ENCODE measurements at regions not wholly inside any gene's neighbourhood (a gene's known extent, or its start where the extent isn't known, plus 50 kb on each side); places are given as distances from the start of the nearest gene placed in this dataset.
A peak's percentile ranks its signal among the peaks of the same experiment; 100 is the strongest.

- DNase-seq: no peak
These were observed 190.5 kb upstream of the CSF3R start for GRCh38 chr1:36673202-36673601.

GRCh38 chr1:36669262-36669661 lies 186.5 kb upstream of the CSF3R start:
- DNase-seq: no peak

DNA sequence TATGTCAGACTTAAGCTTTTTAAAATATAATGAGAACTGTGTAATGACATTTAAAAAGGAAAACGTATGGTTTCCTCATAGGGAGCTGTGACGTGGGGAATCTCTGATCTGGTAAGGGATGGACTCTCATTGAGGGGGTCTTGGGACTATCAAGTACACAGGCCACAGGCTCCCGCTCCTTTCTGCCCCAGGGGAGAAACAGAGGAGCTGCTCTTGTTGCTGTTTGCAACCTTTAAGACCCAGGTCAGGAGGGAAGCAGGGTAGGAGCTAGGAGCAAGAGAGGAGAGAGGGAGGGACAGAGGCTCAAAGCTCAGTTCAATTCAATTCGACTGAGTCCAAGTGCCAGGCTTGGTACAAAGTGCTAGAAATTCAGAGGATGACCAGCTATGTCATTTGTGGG lies 185.1 kb upstream of the CSF3R start:
- no peak for DNase-seq

- no peak for DNase-seq
These were observed 184.5 kb upstream of the CSF3R start for GRCh38 chr1:36667256-36667655.

GRCh38 chr1:36665478-36666080 lies 182.9 kb upstream of the CSF3R start:
- no peak for DNase-seq

DNA sequence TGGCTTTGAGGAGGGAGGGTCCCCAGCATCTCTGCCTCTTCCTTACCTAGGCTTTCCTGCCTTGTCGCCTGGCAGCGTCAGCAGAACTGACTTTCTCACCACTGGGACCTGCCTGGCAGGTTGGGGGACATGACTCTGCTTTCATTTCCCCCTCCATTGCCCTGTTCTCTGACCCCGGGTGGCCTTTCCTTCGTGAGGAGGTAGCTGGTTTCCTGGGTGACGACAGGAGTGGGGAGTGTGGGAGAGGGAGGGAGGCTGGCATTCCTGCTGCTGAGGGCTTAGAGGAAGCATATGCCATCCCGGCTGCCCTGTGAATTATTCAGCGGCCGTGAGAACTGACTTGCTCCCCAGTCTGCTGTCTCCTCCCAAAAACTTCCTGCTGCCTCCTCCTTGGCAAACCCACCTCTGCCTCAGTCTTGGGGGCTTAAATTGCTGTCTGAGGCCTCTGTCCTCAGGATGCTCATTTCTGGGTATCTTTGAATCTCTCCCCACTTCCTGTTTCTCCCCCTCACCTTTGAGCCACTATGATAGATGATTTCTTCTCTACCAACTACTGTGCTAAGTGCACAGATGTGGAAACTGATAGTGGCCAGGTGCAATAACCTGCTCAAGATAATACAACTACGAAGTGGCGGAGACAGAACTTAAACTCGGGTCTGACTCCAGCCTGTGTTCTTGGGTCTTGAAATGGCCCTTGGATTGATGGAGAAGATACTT lies 182.0 kb upstream of the CSF3R start:
- peak; percentile 43 for DNase-seq

GRCh38 chr1:36663772-36664430 lies 181.2 kb upstream of the CSF3R start:
- DNase-seq: no peak

DNA sequence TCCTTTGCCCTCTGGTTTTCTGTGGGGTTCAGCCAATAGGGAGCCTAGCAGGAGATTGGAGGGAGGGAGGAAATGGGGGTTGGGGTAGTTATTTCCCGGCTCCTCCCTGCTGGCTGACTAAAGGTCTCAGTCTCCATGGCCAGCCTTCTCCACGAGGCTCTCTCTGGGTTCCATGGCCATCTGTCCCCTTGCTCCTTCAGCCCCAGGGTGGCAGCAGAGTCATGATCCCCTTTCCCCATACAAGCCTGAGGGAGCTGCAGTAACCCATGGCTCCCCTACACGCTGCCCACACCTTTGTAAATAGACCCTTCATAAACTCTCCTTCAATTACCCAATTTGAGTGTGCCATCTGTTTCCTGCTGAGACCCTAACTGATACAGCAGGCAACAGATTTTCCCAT lies 176.1 kb upstream of the CSF3R start:
- DNase-seq: peak; percentile 65

DNA sequence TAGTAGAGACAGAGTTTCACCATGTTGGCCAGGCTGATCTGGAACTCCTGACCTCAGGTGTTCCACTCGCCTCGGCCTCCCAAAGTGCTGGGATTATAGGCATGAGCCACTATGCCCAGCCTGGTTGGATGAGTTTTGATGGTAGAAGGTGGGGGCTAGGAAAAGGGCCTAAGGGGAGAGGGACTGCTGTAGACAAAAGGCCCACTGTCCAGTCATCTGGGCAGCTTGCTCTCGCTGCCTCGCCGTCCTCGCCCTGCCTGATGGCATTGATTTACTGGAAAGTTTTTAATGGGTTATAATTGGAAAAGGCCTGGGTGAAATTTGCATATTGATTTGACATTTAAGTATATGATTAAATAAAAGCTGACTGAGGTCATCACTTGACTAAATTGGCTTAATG lies 175.1 kb upstream of the CSF3R start:
- no peak for DNase-seq

DNA sequence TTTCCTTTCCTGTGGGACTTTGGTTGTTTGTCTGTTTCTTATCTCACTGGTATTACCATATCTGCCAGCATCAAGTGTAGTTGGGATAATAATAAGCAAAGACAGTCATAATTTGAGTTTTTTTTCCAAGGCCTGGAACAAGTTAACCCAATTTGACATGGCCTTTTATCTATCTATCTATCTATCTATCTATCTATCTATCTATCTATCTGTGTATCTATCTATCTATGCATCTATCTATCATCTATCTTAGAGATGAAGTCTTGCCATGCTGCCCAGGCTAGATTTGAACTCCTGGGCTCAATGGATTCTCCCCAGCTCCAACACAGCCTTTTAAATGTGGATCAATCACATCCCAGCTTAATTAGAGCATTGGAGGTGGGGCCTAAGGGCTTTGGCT lies 174.1 kb upstream of the CSF3R start:
- no peak for DNase-seq

DNA sequence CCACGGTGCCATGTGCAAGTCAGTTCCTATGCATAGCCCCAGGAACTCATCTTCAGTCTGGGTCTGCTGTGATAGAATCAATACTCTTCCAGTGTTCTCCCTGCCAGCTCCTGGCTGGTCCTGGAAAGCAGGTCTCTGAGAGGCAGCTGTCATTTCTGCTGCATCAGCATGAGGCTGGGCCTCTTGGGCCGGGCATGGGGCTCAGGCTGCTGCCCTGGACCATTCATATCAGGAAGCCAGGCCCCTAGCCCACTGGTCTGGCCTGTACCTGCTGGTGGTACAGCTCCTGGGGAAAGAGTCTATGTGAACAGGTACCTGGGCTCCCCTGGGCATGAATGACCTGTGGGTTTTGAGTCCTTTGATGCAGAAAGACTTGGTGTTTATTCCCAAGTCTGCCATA lies 173.6 kb upstream of the CSF3R start:
- no peak for DNase-seq

DNA sequence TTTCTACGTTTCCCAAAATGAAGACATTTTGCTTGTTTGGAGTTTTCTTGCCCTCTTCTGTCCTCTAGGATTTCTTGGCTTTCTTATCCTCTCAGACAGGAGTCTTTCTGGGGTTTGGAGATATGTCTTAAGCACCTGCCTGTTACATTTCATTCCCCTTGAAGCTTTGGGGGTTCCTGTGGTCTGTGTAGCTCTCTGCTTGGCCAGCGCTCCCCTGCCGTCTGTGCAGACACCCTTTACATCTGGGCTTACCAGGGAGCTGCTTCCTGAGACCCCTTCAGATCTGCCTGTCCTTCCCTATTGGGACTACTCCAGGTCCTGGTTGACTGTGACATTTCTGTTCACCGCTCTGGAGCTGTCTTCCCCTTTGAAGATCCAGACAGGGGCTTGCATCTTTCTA lies 171.9 kb upstream of the CSF3R start:
- no peak for DNase-seq

GRCh38 chr1:36653850-36654249 lies 171.1 kb upstream of the CSF3R start:
- peak; percentile 74 for DNase-seq

DNA sequence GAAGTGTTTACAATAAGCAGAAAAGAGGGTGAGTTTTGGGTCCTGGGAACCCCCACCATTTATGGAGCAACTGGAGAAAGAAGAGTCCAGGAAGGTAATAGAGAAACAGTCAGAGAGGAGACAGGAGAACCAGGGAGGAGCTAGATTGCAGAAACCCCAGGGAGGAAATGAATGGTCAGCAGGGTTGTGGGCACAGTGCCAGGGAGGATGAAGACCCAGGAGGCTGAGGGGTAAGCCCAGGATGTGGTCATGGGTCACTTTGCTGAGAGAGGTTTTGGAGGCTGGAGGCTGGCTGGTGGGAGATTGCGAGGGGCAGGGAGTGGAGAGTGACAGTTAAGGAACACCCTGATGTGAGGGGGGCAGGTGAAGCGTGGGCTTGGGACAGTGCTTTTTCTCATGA lies 169.9 kb upstream of the CSF3R start:
- DNase-seq: no peak

DNA sequence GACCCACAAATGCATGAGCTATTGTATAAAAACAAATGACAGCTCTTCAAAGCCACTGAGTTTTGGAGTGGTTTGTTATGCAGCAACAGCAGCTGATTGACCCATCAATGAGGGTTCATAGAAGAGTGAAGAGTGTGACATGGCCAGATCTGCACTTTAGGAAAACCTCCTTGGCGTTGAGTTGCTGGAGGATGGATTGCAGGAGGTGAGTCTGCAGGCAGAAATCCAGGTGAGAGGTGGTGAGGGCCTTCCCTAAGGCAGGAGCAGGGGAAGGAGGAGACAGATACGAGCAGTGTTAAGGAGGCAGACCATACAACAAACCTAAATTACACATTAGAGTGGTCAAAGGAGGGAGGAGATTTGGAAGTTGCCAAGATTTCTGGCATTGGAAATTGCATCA lies 169.3 kb upstream of the CSF3R start:
- DNase-seq: no peak

DNA sequence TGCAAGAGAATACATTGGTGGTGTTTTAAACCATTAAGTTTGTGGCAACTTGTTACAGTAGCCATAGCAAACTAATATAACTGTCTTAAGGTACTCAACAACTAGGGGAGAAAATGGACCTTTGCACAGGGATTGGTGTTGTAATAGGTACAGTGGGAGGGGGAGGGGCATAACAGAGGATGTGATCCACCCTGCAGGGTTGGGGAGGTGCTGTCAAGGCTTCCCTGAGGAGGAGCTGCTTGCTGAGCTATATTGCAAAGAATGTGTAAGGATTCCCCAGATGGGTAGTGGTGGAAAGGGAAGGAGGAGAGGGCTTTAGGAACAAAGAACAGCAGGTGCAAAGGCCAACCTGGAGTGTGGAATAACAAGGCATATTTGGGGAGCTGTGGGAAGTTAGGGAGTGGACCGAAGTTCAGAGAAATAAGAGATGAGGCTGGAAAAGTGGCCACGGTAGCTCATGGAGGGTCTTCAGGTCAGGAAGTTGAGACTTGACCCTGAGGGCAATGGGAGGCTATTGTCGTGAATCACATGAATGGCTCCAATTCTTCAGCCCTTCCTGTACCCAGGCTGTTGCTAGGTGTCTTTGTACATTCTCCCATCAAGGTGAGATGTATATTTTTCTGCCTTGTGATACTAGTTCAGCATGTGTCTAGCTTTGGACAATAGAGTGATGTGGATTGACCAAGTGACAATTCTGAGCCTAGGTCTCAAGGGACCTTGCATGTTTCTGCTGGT lies 168.6 kb upstream of the CSF3R start:
- no peak for DNase-seq

GRCh38 chr1:36650200-36651065 lies 167.7 kb upstream of the CSF3R start:
- peak; percentile 72 for DNase-seq

DNA sequence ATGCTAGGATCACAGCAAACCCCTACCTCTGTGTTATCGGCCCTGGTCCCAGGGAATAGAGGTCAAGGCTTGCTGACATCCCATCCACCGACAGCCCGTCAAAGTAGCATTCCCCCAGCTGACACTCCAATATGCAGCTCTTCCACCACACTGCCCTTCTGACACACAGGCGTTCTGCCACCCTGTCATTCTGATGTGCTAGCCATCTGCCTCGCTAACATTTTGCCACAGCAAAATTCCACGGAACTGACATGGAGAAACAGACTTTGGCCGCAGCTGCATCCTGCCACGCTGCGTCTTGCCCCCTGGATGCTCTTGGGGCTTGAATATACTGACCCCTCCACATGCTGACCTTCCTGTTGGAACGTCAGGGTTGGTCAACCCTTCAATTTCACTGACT lies 163.2 kb upstream of the CSF3R start:
- no peak for DNase-seq

DNA sequence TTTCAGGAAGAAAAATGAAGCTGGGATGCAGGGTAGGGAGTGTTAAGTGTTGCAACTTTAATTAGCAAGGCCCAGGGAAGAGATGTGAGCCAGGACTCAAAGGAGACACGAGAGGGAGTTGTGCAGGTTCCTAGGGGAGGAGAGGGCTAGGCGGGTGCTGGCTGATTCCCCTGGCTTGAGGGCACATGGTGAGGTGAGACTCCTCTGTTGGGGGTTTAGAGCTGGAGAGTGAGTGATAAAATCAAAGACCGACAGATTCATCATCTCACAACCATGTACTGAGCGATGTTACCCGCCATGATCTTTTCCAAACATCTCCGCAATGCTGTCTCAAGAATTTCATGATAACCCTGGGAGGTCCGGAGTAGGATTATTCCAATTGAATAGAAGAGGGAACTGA lies 161.8 kb upstream of the CSF3R start:
- no peak for DNase-seq

- no peak for DNase-seq
These were observed 160.9 kb upstream of the CSF3R start for GRCh38 chr1:36643371-36644270.

GRCh38 chr1:36642802-36643201 lies 160.1 kb upstream of the CSF3R start:
- DNase-seq: no peak

DNA sequence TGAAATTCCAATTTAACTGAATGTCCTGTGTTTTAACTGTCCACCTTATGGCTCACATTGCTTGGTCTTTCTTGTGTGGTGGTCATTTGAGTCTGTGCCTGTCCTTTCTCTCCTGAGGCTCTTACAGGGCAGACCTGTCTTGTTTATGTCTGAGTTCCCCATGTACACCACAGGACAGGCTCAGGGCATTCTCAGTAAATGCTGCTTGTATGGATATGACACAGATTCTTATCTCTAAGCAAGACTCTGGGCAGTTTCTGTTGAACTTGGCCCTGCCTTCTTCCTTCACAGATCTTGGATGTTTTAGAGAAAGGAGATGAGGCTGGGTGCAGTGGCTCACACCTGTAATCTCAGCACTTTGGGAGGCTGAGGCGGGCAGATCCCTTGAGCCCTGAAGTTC lies 159.1 kb upstream of the CSF3R start:
- DNase-seq: no peak

Measured in NCI-H1694 (cell line).